NCI-H510A treated with DMSO at 0.1 percent for 48 hours (cell line): ENCODE measurements at regions not wholly inside any gene's neighbourhood (a gene's known extent, or its start where the extent isn't known, plus 50 kb on each side); places are given as distances from the start of the nearest gene placed in this dataset.
"Not testable (repeated sequence)": the region's sequence is repeated elsewhere in the genome, so short reads cannot be mapped to it uniquely, and the experiment has no call there.

Source experiments
- DNase-seq: peaks from one replicate; lab custom pipeline; 2025; lab: John Stamatoyannopoulos, UW

DNA sequence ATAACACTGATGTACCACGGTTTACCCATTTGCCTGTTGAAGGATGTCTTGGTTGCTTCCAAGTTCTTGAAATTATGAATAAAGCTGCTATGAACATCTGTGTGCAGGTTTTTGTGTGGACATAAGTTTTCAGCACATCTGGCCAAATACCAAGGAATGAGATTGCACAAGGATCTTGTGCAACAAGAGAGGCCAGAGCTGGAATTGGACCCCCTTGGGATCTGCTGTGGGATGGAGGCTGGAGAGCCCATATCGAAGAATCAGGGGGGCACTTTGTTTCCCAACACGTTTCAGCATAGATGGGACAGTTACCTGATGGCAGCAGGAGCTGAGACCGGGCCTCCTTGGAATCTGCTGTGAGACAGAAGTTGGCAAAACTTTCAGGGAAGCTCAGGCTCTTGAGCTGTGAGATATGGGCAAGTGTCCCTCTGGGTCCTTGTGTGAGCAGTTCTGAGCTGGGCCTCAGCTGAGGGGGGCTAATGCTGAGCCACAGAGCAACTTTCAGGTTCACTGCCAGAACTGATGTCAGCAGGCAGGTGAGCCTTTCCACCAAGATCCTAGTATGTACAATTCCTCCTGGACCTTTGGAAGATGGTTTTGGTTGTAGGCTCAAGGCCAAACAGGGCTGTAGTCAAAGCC is 115.2 kb upstream of the RAB18 start:
- no peak for DNase-seq

DNA sequence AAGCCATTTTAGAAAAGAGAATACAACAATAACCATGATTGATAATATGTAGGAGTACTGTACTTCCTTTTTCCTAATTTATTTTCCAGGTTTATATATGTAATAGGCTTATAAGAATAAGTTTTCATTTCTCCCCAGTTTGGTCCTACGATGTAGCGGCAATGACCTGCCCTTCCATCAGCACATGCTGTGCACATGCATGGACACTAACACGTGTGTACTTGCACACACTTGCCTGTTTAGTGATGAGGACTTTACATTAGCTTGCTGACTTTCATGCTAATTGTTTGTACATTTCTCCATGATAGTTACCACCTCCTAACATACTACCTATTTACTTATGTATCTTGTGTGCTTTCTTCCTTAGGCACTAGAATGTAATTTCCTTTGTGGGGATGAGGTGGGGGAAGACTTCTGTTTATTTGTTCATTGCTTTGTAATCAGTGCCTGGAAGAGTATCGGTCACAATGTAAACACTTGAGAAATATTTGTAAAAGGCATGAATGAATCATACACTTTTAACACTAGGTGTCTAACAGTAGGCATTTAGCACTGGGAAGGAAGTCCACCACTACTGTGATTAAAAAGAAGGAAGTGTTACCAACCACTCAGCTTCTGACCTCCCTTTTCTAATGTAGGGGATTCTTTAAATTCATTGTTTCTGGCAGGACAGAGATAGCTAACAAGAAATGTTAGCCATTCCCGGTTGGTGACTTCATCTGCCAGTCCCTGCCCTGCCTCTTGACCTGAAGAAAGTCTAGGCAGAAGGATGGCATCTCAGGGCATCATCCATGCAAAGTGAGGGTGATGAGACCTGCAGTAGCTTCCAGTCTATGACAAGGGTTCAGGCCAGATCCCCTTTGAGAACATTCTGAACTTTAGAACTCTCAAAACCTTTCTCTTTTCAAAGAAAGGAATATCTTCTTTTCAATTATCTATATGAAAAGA is 120.2 kb upstream of the RAB18 start:
- peak; percentile 42 for DNase-seq

DNA sequence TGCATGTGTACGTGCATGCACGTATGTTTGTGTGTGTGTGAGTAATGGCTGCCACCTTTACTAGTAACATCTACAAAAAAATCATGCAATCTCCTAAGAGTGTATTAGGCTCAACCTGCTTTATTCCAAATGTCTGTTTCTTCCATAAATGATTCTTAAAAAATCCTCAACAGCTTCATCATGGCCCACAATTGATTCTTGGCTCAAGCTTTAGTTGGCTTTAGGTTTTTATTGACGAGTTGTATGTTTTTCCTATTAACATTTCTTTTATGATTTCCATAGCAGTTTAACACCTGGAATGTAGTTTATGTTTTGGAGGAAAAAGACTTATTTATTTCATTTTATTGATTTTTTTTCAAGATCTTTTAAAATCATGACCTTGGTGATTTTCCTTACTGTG is 121.9 kb upstream of the RAB18 start:
- no peak for DNase-seq

DNA sequence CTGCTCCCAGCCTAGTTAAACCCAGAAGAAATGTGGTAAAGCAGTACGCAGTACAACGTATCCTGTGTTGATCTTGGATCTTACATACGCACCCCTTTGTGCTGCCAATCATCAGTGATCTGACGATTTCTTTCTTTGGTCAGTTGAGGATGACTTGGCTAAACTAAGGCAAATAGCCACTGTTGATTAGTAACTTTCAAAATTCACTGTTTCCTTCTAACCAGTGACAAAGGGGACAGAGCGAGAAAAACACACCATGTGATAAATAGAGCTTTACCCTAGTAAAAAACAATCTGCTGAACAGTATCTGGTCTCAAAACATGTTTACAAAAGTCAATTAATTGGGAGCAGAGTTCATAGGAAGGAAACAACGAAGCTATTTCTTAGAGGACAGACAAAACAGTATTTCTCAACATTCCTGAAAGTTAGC is 123.2 kb upstream of the RAB18 start:
- DNase-seq, result no peak

DNA sequence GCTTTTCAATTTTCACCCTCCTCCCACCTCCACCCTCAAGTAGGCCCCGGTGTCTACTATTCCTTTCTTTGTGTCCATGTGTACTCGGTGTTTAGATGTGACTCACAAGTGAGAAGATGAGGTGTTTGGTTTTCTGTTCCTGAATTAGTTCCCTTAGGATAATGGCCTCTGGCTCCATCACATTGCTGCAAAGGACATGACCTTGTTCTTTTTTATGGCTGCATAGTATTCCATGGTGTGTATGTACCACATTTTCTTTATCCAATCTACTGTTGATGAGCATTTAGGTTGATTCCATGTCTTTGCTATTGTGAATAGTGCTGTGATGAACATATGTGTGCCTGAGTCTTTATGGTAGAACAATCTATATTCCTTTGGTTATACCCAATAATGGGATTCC is 125.1 kb upstream of the RAB18 start:
- not testable (repeated sequence) for DNase-seq

DNA sequence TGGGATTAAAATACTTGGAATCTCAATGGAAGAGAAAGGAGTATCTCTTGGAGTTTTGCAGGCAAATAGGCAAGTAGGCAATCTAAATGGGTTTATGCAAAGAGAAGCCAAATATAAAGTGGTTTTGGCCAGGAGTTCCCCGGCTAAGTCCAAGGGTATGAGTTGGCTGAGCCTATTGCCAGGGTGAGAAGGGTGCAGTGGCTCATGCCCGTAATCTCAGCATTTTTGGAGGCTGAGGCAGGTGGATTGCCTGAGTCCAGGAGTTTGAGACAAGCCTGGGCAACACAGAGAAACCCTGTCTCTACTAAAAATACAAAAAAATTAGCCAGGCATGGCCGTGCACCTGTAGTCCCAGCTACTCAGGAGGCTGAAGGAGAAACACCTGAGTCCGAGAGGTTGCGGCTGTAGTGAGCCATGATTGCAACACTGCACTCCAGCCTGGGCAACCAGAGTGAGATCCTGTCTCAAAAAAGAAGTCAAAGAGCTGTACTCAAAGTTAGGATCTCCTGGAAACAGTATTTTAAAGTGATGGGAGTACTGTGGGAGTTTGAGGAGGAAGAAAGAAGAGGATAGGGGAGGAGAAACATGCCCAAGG is 130.4 kb upstream of the RAB18 start:
- DNase-seq, result no peak

DNA sequence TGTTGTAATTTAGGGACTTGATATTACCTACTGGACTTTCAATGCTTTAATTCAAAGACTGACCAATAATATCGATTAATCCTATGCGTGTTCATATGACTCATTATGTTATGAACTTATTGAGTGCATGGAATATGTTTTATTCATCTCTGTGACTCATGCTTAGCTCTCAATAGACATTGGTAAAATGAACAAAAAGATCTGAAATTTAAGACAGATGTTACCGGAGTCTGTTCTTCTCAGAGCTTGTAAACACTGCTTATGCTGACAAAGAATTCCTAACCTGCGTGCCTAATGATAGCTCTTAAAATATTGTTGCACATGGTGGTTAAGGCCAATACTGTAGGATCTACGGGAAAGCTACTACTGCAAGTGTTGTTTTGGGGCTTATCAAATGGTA is 131.5 kb upstream of the ACBD5 start:
- DNase-seq, result no peak

DNA sequence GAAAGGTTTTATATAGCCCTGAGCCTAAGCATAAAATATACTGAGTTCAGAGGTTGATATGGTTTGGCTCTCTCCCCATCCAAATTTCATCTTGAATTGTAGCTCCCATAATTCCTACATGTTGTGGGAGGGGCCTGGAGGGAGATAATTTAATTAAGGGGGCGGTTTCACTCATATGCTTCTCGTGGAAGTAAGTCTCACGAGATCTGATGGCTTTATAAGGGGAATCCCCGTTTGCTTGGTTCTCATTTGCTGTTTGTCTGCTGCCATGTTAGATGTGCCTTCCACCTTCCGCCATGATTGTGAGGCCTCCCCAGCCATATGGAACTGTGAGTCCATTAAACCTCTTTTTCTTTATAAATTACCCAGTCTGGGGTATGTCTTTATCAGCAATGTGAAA is 130.8 kb upstream of the ACBD5 start:
- DNase-seq, result not testable (repeated sequence)

DNA sequence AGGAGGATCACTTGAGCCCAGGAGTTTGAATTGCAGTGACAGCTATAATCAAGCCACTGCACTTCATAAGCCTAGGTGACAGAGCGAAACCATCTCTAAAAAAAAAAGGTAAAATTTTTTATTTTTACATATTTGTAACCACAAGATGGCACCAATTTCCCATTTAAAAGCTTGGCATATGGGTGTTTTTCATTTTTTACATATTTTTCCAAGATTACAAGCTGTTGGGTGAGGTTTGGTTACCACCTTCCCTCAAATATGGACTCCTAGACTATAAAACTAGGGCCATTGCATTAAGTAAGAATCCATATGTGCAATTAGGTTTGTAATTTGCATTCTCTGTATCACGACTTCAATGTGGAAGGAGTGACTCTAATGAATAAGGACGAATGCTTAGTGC is 129.3 kb upstream of the ACBD5 start:
- DNase-seq, result no peak

DNA sequence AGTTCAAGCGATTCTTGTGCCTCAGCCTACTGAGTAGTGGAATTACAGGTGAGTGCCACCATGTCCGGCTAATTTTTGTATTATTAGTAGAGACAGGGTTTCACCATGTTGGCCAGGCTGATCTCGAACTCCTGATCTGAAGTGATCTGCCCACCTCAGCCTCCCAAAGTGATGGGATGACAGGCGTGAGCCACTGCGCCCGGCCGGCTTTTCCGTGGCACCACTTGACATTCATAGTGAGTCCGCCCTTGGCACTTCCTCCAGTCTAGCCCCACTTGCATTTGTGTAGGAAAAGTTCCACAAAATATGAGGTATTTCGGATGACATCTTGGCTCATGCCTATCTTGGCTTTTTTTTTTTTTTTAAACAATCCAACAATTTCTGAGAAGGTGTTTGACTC is 128.1 kb upstream of the ACBD5 start:
- no peak for DNase-seq

DNA sequence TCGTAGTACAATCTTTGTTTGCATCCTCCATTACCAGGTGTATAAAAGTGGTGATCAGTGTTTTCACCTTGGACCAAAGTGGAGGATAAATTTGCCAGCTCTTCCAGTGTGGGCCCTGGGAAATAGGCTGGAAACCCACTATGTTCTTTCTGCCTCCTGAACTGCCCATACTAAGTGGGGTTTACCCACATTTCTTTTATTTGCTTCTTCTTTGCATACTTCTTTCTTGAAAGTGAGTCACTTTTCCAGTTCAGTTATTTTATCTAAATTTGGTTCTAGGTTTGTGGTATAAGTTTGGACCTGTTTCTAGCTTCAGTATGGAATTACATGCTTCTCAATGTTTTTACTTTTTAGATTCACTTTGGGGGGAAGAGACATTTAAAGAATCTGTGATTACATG is 126.2 kb upstream of the ACBD5 start:
- no peak for DNase-seq

DNA sequence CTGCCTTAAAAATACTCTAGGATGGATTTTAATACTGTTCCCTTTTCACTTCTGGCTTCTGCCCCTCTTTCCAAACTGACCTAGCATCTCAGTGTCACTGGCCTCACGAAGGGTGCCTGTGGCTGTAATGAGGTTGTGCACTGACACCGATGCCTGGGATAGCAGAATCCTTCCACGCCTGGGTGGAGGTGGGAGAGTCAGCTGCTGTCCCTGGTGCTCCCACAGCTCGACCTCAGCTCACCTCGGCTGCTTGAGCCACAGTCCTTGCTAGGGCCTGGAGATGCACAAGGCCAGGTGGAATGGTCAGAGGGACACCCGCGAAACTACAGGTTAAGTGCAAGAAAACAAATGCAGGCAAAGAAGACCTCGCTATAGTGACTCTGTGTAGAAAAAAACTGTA is 123.4 kb upstream of the ACBD5 start:
- no peak for DNase-seq

DNA sequence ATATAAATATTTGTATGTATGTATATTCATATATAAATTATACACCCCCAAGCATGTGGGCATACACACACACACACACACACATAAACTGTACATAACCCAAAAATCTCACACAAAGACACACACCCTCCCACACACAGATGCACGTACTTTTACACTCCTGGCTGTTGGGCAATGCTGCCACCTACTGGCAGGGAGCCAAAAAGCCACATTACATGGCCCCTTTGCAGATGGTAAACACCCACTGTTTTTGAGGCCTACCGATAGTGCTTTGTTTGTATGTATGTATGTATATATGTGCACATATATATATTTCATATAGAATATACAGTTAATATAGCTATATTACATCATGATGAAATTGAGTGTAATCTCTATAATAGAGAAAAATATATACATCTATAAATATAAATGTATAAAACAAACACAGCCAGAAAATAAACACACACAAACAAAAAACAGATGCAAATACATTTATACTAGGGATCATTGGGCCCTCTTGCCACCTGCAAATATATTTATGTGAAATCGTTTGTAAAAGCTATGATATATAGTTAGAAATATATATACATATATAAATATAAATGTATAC is 120.1 kb upstream of the ACBD5 start:
- peak; percentile 55 for DNase-seq

DNA sequence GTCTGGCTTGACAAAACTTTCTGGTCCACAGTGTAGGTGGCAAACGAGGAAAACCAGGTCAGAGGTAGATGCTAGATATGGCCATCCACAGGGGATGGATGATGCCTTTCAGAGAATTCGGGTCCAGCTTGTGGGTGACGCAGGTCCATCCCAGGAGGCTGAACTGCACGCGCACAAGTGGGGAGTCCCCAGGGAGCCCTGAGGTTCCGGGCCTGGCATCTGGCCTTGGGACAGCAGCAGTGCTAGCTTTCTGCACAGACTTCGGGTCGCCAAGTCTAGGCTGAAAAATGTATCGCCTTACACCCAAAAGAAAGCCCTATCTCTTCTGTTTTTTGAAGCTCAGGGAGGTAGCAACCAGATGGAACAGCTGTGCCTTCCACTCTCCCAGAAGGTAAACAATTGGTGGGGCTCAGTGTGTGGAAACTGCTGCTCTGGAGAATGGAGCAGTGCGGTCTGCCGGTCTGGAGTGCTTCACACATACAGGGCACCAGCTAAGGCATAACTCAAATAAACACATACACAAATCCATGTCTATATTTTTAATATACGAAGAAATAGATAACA is 119.3 kb upstream of the ACBD5 start:
- peak; percentile 5 for DNase-seq

DNA sequence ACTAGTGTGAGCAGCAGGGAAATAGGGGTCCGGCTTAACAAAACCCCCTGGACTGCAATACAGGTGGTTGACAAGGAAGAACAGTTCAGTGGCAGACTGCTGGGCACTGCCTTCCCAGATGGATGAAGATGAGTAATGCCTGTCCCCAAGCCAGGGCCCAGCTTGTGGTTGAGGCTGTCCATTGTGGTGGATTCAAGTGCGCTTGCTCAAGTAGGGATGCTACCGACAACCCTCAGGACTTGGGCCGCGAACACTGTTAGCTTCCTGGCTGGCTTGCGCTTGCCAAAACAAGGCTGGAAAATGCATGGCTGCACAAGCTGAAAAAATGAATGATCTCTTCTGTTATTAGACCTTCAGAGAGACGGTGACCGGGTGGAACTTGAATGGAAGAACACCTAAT is 116.1 kb upstream of the ACBD5 start:
- DNase-seq, result no peak

DNA sequence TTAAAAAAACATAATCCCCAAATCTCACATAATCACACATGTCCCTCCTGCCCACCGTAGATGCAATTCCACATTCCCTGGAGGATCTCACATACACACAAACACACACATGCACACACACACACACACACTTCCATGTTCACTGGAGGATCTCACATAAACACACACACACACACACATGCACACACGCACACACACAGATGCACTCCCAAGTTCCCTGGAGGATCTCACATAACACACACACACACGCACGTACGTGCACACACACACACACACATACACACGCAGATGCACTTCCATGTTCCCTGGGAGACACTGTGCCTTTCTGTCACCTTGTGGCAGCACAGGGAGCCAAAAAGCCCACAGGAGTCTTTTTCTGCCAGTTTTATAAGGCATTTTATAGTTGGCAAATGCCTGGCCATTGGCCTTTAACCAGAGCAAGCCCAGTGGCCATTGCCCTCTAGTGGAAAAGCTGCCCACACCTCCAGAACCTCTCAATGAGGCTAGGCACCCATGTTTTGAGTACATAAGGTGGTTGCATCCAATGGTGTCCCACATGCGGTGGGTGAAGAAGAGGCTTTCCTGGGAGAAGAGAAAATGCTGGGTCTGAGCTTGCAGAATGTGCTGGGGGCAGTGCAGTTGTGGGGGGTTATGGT is 115.4 kb upstream of the ACBD5 start:
- DNase-seq, result no peak

DNA sequence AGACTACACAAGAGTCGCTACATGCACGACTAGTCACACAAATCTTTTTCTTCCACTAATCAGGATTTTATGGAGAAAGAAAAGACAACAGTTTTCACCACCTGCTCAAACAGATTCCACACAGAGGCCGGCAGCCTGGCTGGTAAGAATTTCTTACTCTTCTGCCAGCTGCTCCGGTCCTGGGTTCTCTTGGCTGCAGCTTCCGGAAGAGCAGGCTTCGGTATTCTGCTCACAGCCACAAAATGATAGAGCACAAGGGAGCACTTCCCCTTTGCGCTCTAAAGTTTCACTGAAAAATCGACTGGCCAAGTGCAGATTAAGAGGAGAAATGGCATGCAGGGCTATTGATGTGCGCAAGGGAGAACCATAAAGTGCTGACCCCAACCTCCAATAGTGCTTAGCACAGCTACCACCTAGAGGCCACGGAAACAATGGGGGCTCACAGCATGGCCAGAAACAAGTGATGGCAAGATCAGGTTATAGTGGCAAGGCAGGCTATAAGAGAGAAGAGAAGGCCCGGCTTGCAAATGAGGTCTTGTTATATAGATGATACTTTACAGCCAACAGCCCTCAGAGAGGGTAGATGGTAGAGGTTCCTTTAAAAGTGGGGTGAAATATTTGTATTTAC is 114.2 kb upstream of the ACBD5 start:
- DNase-seq, result peak; percentile 17

DNA sequence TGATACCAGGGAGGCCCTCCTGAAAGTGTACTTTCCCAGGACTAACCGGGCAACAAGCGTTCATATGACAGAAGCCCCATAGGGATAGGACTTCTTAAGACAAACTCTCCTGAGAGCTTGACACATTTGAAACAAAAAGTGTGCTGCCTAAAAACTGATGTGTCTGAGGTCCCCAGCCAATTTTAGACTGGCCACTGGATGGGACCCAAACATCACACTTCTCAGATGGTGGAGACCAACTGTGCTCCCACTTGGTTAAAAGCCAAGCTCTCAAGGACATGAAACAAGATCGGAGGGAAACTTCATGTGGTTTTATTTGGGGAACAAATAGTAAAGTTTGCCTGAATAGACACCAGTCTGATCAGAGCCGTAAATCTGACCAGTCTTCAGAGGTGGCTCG is 113.5 kb upstream of the ACBD5 start:
- DNase-seq, result not testable (repeated sequence)

DNA sequence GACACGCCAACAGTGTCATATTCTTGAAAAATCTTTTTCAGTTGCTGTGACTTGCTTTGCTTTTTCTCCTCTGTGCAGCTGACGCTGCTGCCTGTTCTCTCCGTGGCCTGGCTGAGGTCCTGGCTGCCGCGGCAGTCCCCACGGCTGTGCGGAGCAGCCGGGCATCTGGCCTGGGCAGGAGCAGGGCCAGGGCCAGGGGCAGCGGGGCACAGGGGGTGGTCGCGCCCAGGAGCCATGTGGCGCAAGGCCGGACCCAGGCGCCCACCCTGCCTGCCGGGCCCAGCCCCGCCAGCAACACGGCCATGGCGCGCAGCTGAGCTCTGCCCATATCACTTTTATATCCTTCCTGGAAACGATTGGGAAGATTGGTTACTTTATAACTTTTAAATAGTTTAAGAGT is 109.4 kb upstream of the ACBD5 start:
- no peak for DNase-seq

DNA sequence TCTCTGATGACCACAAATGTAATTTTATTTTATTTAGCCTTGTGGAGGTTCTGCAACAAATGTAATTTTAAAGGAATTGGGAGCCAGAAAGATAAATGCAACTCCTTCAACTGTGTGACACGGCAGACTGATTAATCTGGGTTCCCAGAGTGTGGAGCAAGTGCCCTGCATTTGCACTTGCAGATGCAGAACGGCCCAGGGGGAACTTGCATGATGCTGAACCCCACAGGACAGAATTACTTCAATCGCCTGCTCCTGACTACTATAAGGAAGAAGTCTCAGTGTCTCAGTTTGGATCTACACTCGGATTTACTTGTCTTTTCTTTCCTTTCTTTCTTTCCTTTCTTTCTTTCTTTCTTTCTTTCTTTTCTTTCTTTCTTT is 107.2 kb upstream of the ACBD5 start:
- not testable (repeated sequence) for DNase-seq

DNA sequence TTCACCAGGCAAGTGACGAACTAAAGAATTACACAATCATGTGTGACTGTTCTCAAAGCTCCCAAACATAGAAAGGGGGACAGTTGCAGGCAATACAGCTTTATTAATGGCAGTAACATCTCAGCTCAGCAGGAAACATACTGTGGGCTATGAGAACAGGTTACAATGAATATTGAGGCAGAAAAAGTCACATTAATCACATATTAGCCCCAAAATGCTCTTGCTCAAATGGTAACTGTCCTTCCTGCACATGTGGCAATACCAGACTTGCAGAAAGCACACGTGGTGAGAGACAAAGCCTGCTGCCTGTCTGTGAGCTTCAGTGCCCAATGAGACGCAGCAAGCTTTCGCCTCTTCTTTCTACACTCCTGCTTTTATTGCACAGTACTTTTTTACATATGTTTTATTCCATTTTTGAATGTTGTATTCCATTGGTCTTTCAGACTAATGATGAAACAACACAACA is 104.9 kb upstream of the ACBD5 start:
- DNase-seq, result no peak
